AG10803 (cell line): ENCODE measurements at regions not wholly inside any gene's neighbourhood (a gene's known extent, or its start where the extent isn't known, plus 50 kb on each side); places are given as distances from the start of the nearest gene placed in this dataset.

ENCODE experiments used
- DNase-seq: peaks from one replicate; pipeline ENCODE4 v3.0.0; 2010; ENCODE audit warnings: low read depth
- H3K4me3 ChIP-seq: 2 replicates; pipeline ENCODE4 v1.5.1; 2011; ENCODE audit warnings: mild to moderate bottlenecking, low read length, control low read depth
- CTCF ChIP-seq: conservative IDR thresholded peaks from 2 replicates; pipeline ENCODE4 v1.5.1; 2011; ENCODE audit warnings: mild to moderate bottlenecking, low read length, control low read depth, inconsistent platforms

- no peak for DNase-seq
- TF ChIP-seq CTCF, result no peak
- no peak overlapping the region for H3K4me3 ChIP-seq
These were observed 68.3 kb upstream of the GJB5 start for GRCh38 chr1:34686531-34686930.

GRCh38 chr1:34688006-34688741 is 66.7 kb upstream of the GJB5 start:
- no peak for DNase-seq
- H3K4me3 ChIP-seq, result no peak overlapping the region
- no peak for TF ChIP-seq CTCF

GRCh38 chr1:34690269-34690668 is 64.6 kb upstream of the GJB5 start:
- no peak overlapping the region for H3K4me3 ChIP-seq
- TF ChIP-seq CTCF, result no peak
- DNase-seq, result no peak

GRCh38 chr1:34693081-34693480 is 61.8 kb upstream of the GJB5 start:
- DNase-seq, result no peak
- TF ChIP-seq CTCF, result no peak
- no peak overlapping the region for H3K4me3 ChIP-seq

GRCh38 chr1:34694383-34694782 is 60.5 kb upstream of the GJB5 start:
- no peak for DNase-seq
- no peak overlapping the region for H3K4me3 ChIP-seq
- TF ChIP-seq CTCF, result no peak

- no peak overlapping the region for H3K4me3 ChIP-seq
- TF ChIP-seq CTCF, result no peak
- DNase-seq, result no peak
These were observed 59.3 kb upstream of the GJB5 start for GRCh38 chr1:34695580-34695979.

GRCh38 chr1:34696230-34696629 is 58.6 kb upstream of the GJB5 start:
- no peak overlapping the region for H3K4me3 ChIP-seq
- DNase-seq, result peak; percentile 12
- TF ChIP-seq CTCF, result peak; percentile 22; the same call in 1 of the 2 replicates
